ENCODE measurements at regions not wholly inside any gene's neighbourhood (a gene's known extent, or its start where the extent isn't known, plus 50 kb on each side); places are given as distances from the start of the nearest gene placed in this dataset.
A peak's percentile ranks its signal among the peaks of the same experiment; 100 is the strongest.
"Not testable (repeated sequence)": the region's sequence is repeated elsewhere in the genome, so short reads cannot be mapped to it uniquely, and the experiment has no call there.

- H3K36me3 Mint-ChIP-seq, H3K27ac Mint-ChIP-seq, ATAC-seq, H3K4me1 Mint-ChIP-seq, H3K4me3 Mint-ChIP-seq, H3K9me3 Mint-ChIP-seq, H3K27me3 Mint-ChIP-seq: not testable (repeated sequence)
Observed at GRCh38 chr9:61672645-61673167, 482.9 kb downstream of the SPATA31A7 start.

- no peaks in the 10 kb centered on the region for H3K36me3 Mint-ChIP-seq
- no peaks in the 10 kb centered on the region for H3K4me1 Mint-ChIP-seq
- H3K9me3 Mint-ChIP-seq, result peaks cover 4% of the 10 kb centered on the region
- H3K27ac Mint-ChIP-seq, result no peak overlapping the region
- H3K4me3 Mint-ChIP-seq, result no peak overlapping the region
- ATAC-seq, result no peak
- H3K27me3 Mint-ChIP-seq, result no peaks in the 10 kb centered on the region
Observed at GRCh38 chr9:61673247-61673646, 483.4 kb downstream of the SPATA31A7 start.

DNA sequence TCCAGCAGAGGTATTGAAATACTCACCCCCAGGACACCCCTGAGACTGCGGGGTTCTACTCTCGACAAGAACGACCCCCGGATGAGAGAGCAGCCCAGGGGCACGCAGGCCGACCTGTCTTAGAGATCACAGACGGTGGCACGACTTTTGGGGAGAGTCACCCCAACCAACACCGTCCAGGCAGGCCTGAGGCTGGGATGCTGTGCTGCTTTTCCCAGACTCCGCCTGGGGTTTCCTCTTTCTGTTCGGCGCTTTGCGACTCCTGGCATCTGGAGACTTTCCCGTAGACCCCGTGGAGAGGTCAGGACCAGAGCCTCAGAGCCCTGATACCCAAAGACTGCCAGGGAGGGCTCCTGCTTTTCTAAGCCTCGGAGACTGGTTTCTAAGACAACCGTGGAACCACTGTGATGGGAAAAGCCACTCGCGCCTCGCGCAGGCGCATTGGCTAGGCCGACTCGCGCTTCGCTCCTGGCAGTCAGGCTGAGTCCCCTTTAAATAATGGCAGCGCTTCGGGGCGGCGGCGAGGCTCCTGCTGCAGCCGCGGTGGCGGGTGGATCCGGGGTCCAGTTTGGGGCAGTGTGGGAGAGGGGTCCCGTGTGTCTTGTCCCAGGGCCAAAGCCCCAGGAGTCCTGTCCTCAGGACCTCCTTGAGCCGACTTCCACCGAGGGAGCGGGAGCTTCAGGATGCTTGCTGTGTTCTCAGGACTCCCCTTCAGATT, 484.0 kb downstream of the SPATA31A7 start:
- Mint-ChIP-seq H3K27ac (no peak overlapping the region), H3K36me3 (no peaks in the 10 kb centered on the region), H3K27me3 (no peaks in the 10 kb centered on the region), H3K4me1 (no peaks in the 10 kb centered on the region), H3K9me3 (peaks cover 4% of the 10 kb centered on the region), H3K4me3 (no peak overlapping the region)
- peak; percentile 39 for ATAC-seq

DNA sequence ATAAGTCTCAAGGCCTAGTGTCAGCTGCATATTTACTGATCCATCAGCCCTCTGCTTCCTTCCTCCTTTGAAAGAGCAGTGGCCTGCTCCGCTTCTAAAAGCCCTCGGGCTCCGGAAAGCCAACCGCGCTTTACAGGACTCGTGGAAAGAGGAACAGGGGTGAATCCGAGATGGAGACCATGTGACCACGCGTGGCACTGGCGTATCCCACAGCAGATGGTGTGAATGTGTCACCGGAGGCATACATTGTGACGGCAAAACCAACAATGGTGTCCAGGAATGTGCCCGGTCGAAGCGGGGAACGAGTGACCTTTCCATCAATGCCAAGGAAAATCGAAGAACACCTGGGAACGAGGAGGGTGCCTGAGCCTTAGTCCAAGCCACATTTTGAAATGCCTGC, 484.6 kb downstream of the SPATA31A7 start:
- no peak overlapping the region for H3K4me3 Mint-ChIP-seq
- no peaks in the 10 kb centered on the region for H3K27me3 Mint-ChIP-seq
- H3K4me1 Mint-ChIP-seq, result no peaks in the 10 kb centered on the region
- ATAC-seq, result no peak
- H3K27ac Mint-ChIP-seq, result no peak overlapping the region
- H3K9me3 Mint-ChIP-seq, result peaks cover 2% of the 10 kb centered on the region
- H3K36me3 Mint-ChIP-seq, result no peaks in the 10 kb centered on the region

DNA sequence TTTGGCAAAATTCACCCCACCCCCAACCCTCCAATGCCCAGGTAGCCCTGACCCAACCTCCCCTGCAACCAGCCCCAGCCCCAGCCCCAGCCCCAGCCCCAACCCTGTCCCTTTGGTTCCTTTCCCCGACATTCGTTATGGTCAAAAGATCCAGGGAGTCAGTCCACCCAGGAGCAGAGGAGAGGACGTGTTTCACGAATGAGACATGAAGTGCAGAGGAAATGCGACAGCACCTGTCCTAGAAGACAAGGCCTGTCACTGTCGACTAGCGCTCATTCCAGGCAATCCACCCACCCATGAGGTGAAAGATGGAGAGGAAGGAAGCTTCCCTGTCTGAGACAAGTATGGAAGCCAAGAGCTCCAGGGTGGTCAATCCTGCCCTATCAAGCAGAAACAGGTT, 485.0 kb downstream of the SPATA31A7 start:
- no peaks in the 10 kb centered on the region for H3K27me3 Mint-ChIP-seq
- H3K27ac Mint-ChIP-seq, result no peak overlapping the region
- no peak overlapping the region for H3K4me3 Mint-ChIP-seq
- no peaks in the 10 kb centered on the region for H3K4me1 Mint-ChIP-seq
- no peaks in the 10 kb centered on the region for H3K9me3 Mint-ChIP-seq
- no peaks in the 10 kb centered on the region for H3K36me3 Mint-ChIP-seq
- no peak for ATAC-seq
